Upper lobe of left lung (tissue), 6 donors: ENCODE measurements at regions not wholly inside any gene's neighbourhood (a gene's known extent, or its start where the extent isn't known, plus 50 kb on each side); places are given as distances from the start of the nearest gene placed in this dataset.

Source experiments
- ATAC-seq, 2 donors: fragments of 200-7000 bp; cut with Tn5 transposase; one replicate each; pipeline ENCODE4 v1.9.1; 2022; ENCODE audit warnings: mild to moderate bottlenecking in 2 of 2, moderate library complexity in 2 of 2; ENCODE audit not compliant: low FRiP score in 2 of 2
- DNase-seq, 2 donors: peaks; one replicate each; pipeline ENCODE4 v3.0.0-alpha.2; 2019 to 2020
- H3K27ac ChIP-seq, 4 donors: fragments of 200-600 bp; sonication (generic); one replicate each; pipeline ENCODE4 v1.5.1; 2016 to 2019
- H3K27me3 ChIP-seq, 4 donors: fragments of 200-600 bp; sonication (generic); one replicate each; pipeline ENCODE4 v1.5.1; 2017 to 2019
- H3K36me3 ChIP-seq, 4 donors: fragments of 200-600 bp; sonication (generic); one replicate each; pipeline ENCODE4 v1.5.1; 2016 to 2019
- H3K4me1 ChIP-seq, 4 donors: fragments of 200-600 bp; sonication (generic); one replicate each; pipeline ENCODE4 v1.5.1; 2018 to 2019
- H3K4me3 ChIP-seq, 4 donors: fragments of 200-600 bp; sonication (generic); one replicate each; pipeline ENCODE4 v1.5.1; 2017 to 2019; ENCODE audit warnings: mild to moderate bottlenecking in 2 of 4, moderate library complexity in 1 of 4
- H3K9me3 ChIP-seq, 4 donors: fragments of 200-600 bp; sonication (generic); one replicate each; pipeline ENCODE4 v1.5.1; 2018 to 2019
- CTCF ChIP-seq, 6 experiments: fragments of 450-650 bp in 4 of 6; fragments of 200-600 bp in 2 of 6; sonication (generic) in 2 of 6; IDR thresholded peaks; one replicate each; pipeline ENCODE4 v1.5.1; 2016 to 2019; ENCODE audit warnings: antibody characterized with exemption in 6 of 6
- EP300 ChIP-seq, 4 donors: sonication (generic); formaldehyde crosslinking; IDR thresholded peaks; one replicate each; pipeline ENCODE4 v1.5.1; 2017; ENCODE audit warnings: antibody characterized with exemption in 4 of 4, control low read depth in 2 of 4
- POLR2A ChIP-seq, 4 donors: fragments of 450-650 bp; IDR thresholded peaks; one replicate each; pipeline ENCODE4 v1.5.1; 2016 to 2017; ENCODE audit warnings: antibody characterized with exemption in 4 of 4, mild to moderate bottlenecking in 2 of 4
- POLR2AphosphoS5 ChIP-seq, 2 donors: sonication (generic); formaldehyde crosslinking; IDR thresholded peaks; one replicate each; pipeline ENCODE4 v1.5.1; 2017; ENCODE audit warnings: antibody characterized with exemption in 2 of 2
- WGBS, 2 donors: methylation state at CpG; one replicate each; pipeline ENCODE4 v1.1.5; 2017 to 2018; 5-methylcytosine and 5-hydroxymethylcytosine counted together
- donor health status: DM: no; HTN: no; CAD: no; lungs with moderate emphysema.
- donor health status: DM: no; HTN: yes; CAD: no; lungs with severe emphysema.

GRCh38 chr2:33680644-33681363 is 81.7 kb upstream of the FAM98A start:
- Histone ChIP-seq H3K27ac (no peak overlapping the region), H3K4me3 (no peak overlapping the region), H3K27me3 (no peaks in the 10 kb centered on the region), H3K9me3 (peaks cover 0 to 6% (median 2%) of the 10 kb centered on the region in 4 donors), H3K4me1 (no peaks in the 10 kb centered on the region), H3K36me3 (no peaks in the 10 kb centered on the region)
- TF ChIP-seq POLR2AphosphoS5 (IDR thresholded peaks at IDR 0.05) (no peak), EP300 (IDR thresholded peaks at IDR 0.05) (no peak), CTCF (IDR thresholded peaks at IDR 0.05) (no peak)
- ATAC-seq, result peak in 1 of 2 donors; percentile 12
- WGBS, 2 donors, result 63 to 80% methylated on average over 11 to 12 of the region's 12 CpGs
- no peak for DNase-seq

GRCh38 chr2:33678436-33678835 is 79.3 kb upstream of the FAM98A start:
- no peak overlapping the region for H3K27ac ChIP-seq
- 18 to 33% methylated on average over 1 of the region's 1 CpG for WGBS, 2 donors
- ATAC-seq, result no peak

DNA sequence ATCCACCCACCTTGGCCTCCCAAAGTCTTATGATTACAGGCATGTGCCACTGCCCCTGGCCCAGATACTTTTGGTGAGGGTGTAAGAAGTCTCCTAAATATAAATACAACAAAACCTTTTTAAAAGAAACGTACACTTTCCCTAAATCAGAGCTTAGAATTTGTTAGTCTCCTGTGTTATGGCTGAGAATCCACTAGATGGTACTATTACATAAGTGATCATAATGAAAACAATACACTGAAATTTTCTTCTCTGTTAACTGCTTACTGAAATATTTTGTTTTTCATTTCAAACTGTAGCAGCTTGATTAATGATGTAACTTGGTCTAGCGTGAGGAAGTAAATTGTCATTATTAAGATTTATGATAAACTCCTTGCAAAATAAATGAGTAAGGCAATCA is 74.8 kb upstream of the FAM98A start:
- H3K36me3 ChIP-seq, result no peaks in the 10 kb centered on the region

More at GRCh38 chr2:33678436-33678835, 79.3 kb upstream of the FAM98A start:
- Histone ChIP-seq H3K36me3 (no peaks in the 10 kb centered on the region), H3K4me1 (no peaks in the 10 kb centered on the region), H3K9me3 (no peaks in the 10 kb centered on the region), H3K4me3 (no peak overlapping the region), H3K27me3 (no peaks in the 10 kb centered on the region)
- DNase-seq, result no peak
- no peak for TF ChIP-seq POLR2AphosphoS5 (IDR thresholded peaks at IDR 0.05)

GRCh38 chr2:33672896-33673295 is 73.8 kb upstream of the FAM98A start:
- 71 to 81% methylated on average over 1 of the region's 1 CpG for WGBS, 2 donors

More for the DNA sequence above, 74.8 kb upstream of the FAM98A start:
- DNase-seq (no peak), ATAC-seq (no peak)
- H3K4me3 ChIP-seq, result no peak overlapping the region
- H3K27ac ChIP-seq, result no peak overlapping the region
- H3K4me1 ChIP-seq, result no peaks in the 10 kb centered on the region
- no peaks in the 10 kb centered on the region for H3K27me3 ChIP-seq
- no peak for TF ChIP-seq POLR2A (IDR thresholded peaks at IDR 0.05)
- peak in 3 of 6 experiments; percentile 29 to 39 (median 37) for TF ChIP-seq CTCF (IDR thresholded peaks at IDR 0.05)
- no peaks in the 10 kb centered on the region for H3K9me3 ChIP-seq
- WGBS, 2 donors, result 14 to 21% methylated on average over 2 of the region's 2 CpGs

GRCh38 chr2:33672389-33672788 is 73.3 kb upstream of the FAM98A start:
- Histone ChIP-seq H3K9me3 (no peaks in the 10 kb centered on the region), H3K36me3 (no peaks in the 10 kb centered on the region), H3K4me1 (no peaks in the 10 kb centered on the region), H3K4me3 (no peak overlapping the region), H3K27me3 (no peaks in the 10 kb centered on the region), H3K27ac (no peak overlapping the region)
- ATAC-seq, result no peak
- no peak for DNase-seq
- WGBS, 2 donors, result 97 to 100% methylated on average over 1 of the region's 1 CpG
- TF ChIP-seq CTCF (IDR thresholded peaks at IDR 0.05) (no peak), EP300 (IDR thresholded peaks at IDR 0.05) (no peak), POLR2A (IDR thresholded peaks at IDR 0.05) (no peak), POLR2AphosphoS5 (IDR thresholded peaks at IDR 0.05) (no peak)

More at GRCh38 chr2:33672896-33673295, 73.8 kb upstream of the FAM98A start:
- Histone ChIP-seq H3K4me1 (no peaks in the 10 kb centered on the region), H3K27me3 (no peaks in the 10 kb centered on the region), H3K9me3 (no peaks in the 10 kb centered on the region), H3K27ac (no peak overlapping the region), H3K4me3 (no peak overlapping the region), H3K36me3 (no peaks in the 10 kb centered on the region)
- ATAC-seq, result no peak
- TF ChIP-seq EP300 (IDR thresholded peaks at IDR 0.05), result no peak
- DNase-seq, result no peak

- TF ChIP-seq POLR2A (IDR thresholded peaks at IDR 0.05) (no peak), POLR2AphosphoS5 (IDR thresholded peaks at IDR 0.05) (no peak), CTCF (IDR thresholded peaks at IDR 0.05) (no peak), EP300 (IDR thresholded peaks at IDR 0.05) (no peak)
- H3K36me3 ChIP-seq, result no peaks in the 10 kb centered on the region
- no peak for ATAC-seq
- DNase-seq, result no peak
- no peaks in the 10 kb centered on the region for H3K27me3 ChIP-seq
- no peak overlapping the region for H3K27ac ChIP-seq
- H3K4me3 ChIP-seq, result no peak overlapping the region
- H3K4me1 ChIP-seq, result no peaks in the 10 kb centered on the region
- no peaks in the 10 kb centered on the region for H3K9me3 ChIP-seq
- WGBS, 2 donors, result 91 to 97% methylated on average over 2 of the region's 2 CpGs
These were observed 72.1 kb upstream of the FAM98A start for GRCh38 chr2:33671198-33671597.
